ENCODE measurements at regions not wholly inside any gene's neighbourhood (a gene's known extent, or its start where the extent isn't known, plus 50 kb on each side); places are given as distances from the start of the nearest gene placed in this dataset.
"Not testable (repeated sequence)": the region's sequence is repeated elsewhere in the genome, so short reads cannot be mapped to it uniquely, and the experiment has no call there.

DNA sequence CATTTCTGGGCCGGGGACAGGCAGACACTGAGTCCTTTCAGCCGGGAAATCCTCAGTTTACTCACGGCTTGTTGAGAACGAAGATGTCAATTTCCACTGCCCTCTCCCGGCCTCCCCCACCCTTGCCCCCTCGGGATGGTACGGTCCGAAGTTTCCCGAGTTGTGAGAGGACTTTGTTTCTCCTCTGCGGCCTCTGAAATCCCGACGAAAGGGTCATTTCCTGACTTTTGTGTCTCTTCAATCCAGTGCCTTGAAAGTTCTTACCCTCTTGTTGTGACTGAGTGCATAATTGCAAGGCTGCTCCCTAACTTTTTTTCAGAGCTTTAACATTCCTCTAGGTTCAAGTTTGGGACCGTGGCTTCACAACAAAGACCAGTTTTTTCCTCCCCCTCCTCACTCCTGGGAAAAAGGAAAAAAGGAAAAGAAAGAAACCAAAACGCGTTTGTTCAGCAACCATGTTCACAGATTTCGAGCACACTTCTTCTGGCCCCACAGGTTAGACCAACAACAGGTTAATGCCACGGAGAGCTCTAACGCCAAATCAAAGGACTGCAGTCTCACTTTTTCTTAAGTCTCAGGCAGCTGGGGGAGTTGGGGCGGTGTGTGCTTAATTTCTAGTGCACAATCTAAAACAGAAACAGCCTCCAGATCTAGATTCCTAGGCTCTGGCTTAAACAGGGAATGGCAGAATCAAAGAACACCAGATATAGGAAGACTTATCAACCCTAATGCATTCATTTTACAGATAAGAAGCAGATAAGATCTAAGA, 138.9 kb downstream of the TMCO5A start:
- peak; percentile 14 for DNase-seq

DNA sequence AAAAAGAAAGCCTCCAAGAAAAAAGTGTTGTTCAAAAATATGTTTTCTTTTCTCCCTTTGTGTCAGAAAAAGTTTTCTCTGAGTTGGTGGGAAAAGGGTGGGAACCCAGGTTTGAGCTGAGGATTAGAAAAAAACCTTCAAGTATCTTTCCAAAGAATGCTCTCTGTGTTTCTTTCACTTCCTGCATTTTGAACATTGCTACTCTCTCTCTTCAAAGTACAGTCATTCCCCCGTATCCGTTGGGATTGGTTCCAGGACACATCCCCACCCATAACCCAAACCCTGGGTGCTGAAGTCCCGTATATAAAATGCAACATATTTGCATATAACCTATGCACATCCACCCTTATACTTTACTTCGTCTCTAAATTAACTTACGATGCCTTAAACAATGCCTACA, 139.6 kb downstream of the TMCO5A start:
- no peak for DNase-seq

DNA sequence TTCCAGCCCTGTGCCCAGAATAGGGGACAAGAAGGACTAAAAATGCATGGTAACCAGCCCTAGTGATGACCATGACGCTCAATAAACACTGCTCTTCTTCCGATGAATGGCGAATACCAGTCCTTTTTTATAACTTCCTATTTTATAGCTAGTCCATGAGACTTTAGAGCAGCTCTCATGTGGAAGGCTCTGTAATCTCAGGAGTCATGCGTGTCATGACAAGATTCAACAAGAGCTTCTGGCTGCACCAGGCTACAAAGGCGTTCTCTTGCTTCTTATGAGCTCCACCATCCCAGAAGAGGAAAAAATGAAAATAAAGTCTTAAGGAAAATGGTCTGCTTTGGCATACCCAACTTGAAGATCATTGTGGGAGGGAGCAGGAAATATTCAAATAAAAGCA, 141.0 kb downstream of the TMCO5A start:
- no peak for DNase-seq

GRCh38 chr15:38076786-38077185, 142.3 kb downstream of the TMCO5A start:
- DNase-seq, result no peak

DNA sequence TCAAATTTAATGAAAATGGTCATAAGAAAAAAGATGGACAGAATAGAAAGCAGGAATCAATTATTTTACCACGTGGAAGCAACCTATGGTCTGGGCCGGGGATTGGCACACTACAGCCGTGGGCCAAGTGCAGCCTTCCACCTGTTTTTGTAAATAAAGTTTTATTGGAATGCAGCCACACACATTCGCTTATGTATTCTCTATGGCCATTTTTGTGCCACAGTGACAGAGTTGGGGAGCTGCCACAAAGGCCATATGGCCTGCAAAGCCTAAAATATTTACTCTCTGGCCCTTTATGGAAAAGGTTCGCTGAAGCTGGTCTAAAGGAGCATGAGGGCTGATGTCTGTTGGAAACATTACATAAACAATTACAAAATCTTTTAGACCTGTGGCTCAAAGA, 144.8 kb downstream of the TMCO5A start:
- no peak for DNase-seq

- no peak for DNase-seq
Measured at GRCh38 chr15:38080651-38081275, 146.3 kb downstream of the TMCO5A start.

DNA sequence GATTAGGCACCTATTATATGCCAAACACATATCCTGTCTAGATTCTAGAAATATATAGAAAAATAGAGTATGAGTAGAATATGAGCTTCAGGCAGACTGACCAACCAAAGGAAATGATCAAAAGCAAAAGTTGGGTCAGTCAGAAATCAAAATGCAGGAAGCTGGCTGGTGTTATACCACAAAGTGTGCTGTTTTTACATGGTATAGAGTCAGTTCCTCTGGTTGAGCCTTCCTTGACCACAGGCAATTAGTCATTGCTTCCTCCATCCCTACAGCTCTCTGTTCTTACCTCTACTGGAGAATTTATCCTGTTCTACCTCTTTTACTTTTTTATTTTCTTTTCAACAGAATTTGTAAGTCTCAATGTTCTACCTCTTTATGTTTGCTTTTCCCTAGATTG, 149.8 kb downstream of the TMCO5A start:
- no peak for DNase-seq

DNA sequence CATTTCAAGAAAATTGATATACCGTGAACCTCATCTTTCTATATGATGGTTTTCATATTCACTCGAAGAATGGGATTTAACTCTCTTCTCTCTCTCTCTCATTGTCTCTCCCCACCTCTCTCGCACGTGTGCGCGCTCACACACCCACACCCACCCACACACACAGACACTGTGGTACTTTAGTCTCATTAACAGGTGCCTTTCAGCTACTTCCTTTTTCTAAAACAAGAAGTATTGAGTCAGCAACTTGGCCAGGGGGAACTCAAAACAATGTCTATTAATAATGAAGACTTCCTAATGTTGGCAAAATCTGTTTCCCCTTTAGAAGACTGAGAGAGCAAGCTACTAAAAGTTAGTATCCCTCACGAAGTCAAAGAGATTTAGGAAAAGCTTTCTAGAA, 150.7 kb downstream of the TMCO5A start:
- no peak for DNase-seq

- no peak for DNase-seq
Measured at GRCh38 chr15:38085931-38086568, 151.6 kb downstream of the TMCO5A start.

DNA sequence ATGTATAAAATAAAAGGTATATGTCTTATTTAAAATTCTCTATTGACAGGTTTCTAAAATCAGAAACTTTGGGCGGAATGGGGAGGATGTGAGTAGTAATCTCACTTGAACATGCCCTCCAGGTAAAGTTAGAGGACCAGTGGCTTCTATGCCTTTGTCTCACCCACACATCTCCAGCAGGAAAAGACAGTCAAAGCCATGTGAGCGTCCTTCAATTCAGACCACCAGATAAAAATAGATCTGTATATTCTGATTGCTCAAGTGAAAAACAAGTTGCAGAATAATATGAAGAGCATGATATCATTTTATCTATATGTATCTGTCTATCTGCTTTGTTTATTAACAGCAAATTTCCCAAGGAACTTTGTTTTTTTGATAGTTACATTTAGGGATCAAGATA, 152.2 kb downstream of the TMCO5A start:
- no peak for DNase-seq

GRCh38 chr15:38088971-38089370, 154.5 kb downstream of the TMCO5A start:
- DNase-seq, result no peak

GRCh38 chr15:38090223-38090622, 155.8 kb downstream of the TMCO5A start:
- no peak for DNase-seq

DNA sequence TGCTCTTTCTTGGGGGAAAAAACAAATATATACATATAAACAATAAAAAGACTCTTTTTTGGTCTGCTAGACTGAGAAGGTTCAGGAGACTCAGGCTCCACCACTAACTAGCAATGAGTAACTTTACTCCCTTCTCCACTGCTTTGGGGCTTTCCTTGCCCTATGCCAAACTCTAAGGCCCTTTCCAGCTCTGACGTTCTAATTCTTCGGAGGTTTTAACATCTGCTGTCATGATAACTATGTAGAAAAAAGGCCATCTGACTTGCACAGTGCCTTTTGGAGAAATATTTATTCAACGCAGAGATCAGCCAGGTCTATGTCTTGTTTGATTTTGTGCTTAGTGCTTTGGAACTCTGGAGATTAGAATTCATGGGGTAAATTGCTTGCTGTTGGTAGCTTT, 156.2 kb downstream of the TMCO5A start:
- no peak for DNase-seq

- DNase-seq, result no peak
Measured at GRCh38 chr15:38091078-38091645, 156.7 kb downstream of the TMCO5A start.

- DNase-seq, result no peak
Measured at GRCh38 chr15:38093931-38094330, 158.7 kb upstream of the SPRED1 start.

DNA sequence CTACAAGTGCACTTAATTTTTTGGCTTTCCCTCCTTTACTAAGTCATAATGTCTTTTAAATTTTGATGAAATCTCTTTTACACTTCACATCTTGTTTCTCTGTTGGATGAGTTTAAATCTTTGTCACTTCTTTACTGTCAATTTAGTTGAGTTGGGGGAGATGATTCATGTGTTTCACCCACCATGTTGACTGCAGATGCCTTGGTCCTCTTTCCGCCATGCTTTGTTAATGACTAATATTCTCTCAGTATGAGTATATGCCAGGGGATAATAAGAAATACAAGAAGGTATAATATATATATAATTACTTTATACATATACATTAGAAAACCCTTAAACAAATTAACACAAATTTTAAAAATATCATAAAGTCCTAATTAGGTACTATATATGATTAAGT, 149.7 kb upstream of the SPRED1 start:
- no peak for DNase-seq

DNA sequence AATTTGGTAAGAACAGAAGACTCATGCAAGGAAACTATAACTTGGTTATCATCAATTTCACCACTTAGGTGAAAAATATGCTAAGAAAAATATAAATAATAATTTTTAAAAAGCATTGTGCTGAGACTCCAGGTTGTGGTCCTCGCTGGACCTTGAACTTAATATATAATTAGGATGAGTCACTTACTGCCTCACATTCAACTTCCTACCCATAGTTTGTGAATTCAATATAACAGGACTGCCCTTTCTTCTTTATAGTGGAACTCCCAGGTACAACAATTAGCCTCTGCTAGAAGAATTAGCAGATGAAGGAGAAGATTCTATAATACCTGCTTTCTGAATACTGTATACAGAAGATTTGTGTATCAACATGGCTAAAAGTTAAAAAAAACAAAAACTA, 149.1 kb upstream of the SPRED1 start:
- DNase-seq, result no peak

DNA sequence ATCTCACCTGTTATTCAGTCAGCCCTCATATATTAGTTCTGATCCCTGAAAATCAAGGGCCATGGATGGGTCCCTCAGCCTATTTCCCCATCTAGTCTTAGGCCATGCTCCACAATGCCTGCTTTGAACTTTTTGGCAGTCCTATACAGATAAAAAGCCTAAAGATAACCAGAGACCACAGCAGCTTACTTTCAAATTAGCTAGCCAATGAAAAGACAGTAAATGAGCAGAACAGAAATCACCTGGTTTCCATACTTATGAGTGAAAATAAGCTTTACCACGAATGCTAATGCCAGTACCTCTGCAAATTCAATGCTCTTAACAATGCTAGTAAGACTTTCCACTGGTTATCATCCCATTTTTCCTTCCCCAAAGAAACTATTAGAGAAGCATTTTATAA, 141.6 kb upstream of the SPRED1 start:
- no peak for DNase-seq

DNA sequence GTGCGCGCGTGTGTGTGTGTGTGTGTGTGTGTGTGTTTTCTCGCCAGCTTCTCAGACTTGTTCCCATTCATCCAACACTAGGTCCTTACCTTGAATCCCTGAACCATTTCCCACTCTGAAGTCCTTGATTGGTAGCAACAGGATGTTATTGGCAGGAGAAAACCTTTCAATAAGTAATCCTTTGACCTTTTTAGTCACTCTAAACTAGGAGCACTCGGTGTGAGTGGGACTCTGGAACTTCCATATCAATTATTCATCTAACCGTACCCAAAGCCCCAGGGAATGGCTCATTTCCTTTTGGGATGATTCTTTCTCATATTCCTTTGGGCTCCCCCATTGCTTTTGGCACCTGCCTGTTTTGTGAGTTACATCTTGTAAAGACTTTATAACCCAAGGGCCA, 140.2 kb upstream of the SPRED1 start:
- DNase-seq, result no peak

GRCh38 chr15:38115121-38115520, 137.5 kb upstream of the SPRED1 start:
- no peak for DNase-seq

DNA sequence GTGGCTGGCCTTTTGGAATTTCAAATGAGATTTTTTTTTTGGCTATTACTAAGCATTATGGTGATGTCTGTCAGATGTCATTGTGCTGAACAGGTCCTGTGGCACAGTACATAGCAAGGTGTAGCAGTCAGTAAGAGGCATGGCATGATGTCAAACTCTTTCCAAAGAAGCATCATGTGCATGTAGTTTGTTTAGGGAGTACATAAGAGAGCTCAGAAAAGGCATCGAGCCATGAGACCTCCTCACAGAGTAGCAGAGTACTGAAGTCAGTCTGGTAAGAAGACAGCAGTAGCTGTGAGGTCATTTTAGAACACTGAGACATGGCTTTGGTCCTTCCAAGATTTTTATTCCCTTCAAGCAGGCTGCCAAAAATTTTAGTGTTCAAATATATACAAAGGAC, 134.9 kb upstream of the SPRED1 start:
- no peak for DNase-seq

DNA sequence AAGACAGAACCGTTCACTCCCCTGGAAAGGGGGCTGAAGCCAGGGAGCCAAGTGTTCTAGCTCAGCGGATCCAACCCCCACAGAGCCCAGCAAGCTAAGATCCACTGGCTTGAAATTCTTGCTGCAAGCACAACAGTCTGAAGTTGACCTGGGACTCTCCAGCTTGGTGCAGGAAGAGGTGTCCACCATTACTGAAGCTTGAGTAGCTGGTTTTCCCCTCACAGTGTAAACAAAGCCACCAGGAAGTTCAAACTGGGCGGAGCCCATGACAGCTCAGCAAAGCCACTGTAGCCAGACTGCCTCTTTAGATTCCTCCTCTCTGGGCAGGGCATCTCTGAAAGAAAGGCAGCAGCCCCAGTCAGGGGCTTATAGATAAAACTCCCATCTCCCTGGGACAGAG, 132.8 kb upstream of the SPRED1 start:
- DNase-seq, result not testable (repeated sequence)

DNA sequence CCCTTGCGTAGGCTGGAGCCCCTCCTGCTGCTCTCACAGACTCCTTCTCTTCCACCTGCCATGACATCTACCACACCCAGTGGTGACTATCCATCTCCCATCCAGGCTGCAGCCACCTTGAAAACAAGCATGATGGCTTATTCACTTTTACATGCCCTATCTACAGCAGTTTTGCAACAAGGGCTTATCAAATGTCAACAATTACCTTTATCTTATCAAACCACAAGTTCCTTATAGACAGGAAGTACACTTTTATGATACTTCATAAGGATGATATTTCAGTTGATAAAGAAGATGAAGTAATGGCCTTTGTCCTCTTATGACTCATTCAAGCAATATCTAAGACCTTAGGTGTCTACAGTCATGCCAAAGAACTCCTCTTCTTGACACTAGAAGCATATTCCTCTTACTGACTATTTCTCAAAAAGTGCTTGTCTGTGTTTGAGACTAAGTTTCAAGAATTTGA, 125.3 kb upstream of the SPRED1 start:
- no peak for DNase-seq

- no peak for DNase-seq
Measured at GRCh38 chr15:38128341-38128781, 124.3 kb upstream of the SPRED1 start.
